ENCODE measurements at regions not wholly inside any gene's neighbourhood (a gene's known extent, or its start where the extent isn't known, plus 50 kb on each side); places are given as distances from the start of the nearest gene placed in this dataset.
"Not testable (repeated sequence)": the region's sequence is repeated elsewhere in the genome, so short reads cannot be mapped to it uniquely, and the experiment has no call there.

- no peak for TF ChIP-seq CTCF (IDR thresholded peaks at IDR 0.05; ENCODE audit: borderline replicate concordance, insufficient read depth, low read depth, low read length)
- H3K4me3 ChIP-seq (ENCODE audit: low read depth, low read length), result no peak overlapping the region
Observed at GRCh38 chr12:115297445-115297844, 613.5 kb upstream of the TBX3 start.

GRCh38 chr12:115296613-115297198 lies 612.7 kb upstream of the TBX3 start:
- no peak overlapping the region for H3K4me3 ChIP-seq (ENCODE audit: low read depth, low read length)
- no peak for TF ChIP-seq CTCF (IDR thresholded peaks at IDR 0.05; ENCODE audit: borderline replicate concordance, insufficient read depth, low read depth, low read length)

- H3K4me3 ChIP-seq (ENCODE audit: low read depth, low read length), result no peak overlapping the region
- TF ChIP-seq CTCF (IDR thresholded peaks at IDR 0.05; ENCODE audit: borderline replicate concordance, insufficient read depth, low read depth, low read length), result no peak
Observed at GRCh38 chr12:115295886-115296285, 611.9 kb upstream of the TBX3 start.

GRCh38 chr12:115294453-115295133 lies 610.6 kb upstream of the TBX3 start:
- no peak overlapping the region for H3K4me3 ChIP-seq (ENCODE audit: low read depth, low read length)
- TF ChIP-seq CTCF (IDR thresholded peaks at IDR 0.05; ENCODE audit: borderline replicate concordance, insufficient read depth, low read depth, low read length), result no peak

GRCh38 chr12:115285429-115285828 lies 601.5 kb upstream of the TBX3 start:
- not testable (repeated sequence) for H3K4me3 ChIP-seq (ENCODE audit: low read depth, low read length)

- H3K4me3 ChIP-seq (ENCODE audit: low read depth, low read length), result no peak overlapping the region
- TF ChIP-seq CTCF (IDR thresholded peaks at IDR 0.05; ENCODE audit: borderline replicate concordance, insufficient read depth, low read depth, low read length), result no peak
Observed at GRCh38 chr12:115273456-115273855, 589.5 kb upstream of the TBX3 start.

GRCh38 chr12:115268451-115268850 lies 584.5 kb upstream of the TBX3 start:
- H3K4me3 ChIP-seq (ENCODE audit: low read depth, low read length), result no peak overlapping the region
- TF ChIP-seq CTCF (IDR thresholded peaks at IDR 0.05; ENCODE audit: borderline replicate concordance, insufficient read depth, low read depth, low read length), result no peak

Data from GM12875 (cell line).